Calu3 (cell line): ENCODE measurements at regions not wholly inside any gene's neighbourhood (a gene's known extent, or its start where the extent isn't known, plus 50 kb on each side); places are given as distances from the start of the nearest gene placed in this dataset.

ENCODE experiments used
- BruUV-seq: library from RNA; stranded (reverse); fragments of 400-500 nt; replicated peaks from 2 replicates; lab custom pipeline; 2021; lab: Mats Ljungman, UMichigan
- CTCF ChIA-PET: fragments of 300-600 bp; sonication (Branson Sonifier 250); formaldehyde crosslinking; loops from one replicate; lab custom pipeline; 2022; ENCODE audit warnings: antibody characterized with exemption; lab: Charles Lee
- DNase-seq: peaks from one replicate; pipeline ENCODE4 v3.0.0; 2022
- H3K27ac Mint-ChIP-seq: one replicate; pipeline ENCODE4 v1.8.0; 2022; ENCODE audit warnings: mixed read lengths; ENCODE audit not compliant: unreplicated experiment
- H3K27me3 Mint-ChIP-seq: one replicate; pipeline ENCODE4 v1.8.0; 2022; ENCODE audit warnings: mixed read lengths; ENCODE audit not compliant: unreplicated experiment
- H3K36me3 Mint-ChIP-seq: one replicate; pipeline ENCODE4 v1.8.0; 2022; ENCODE audit warnings: mild to moderate bottlenecking, moderate library complexity, mixed read lengths; ENCODE audit not compliant: insufficient read depth, unreplicated experiment
- H3K4me1 Mint-ChIP-seq: one replicate; pipeline ENCODE4 v1.8.0; 2022; ENCODE audit warnings: mild to moderate bottlenecking, low read depth, mixed read lengths; ENCODE audit not compliant: unreplicated experiment
- H3K4me3 Mint-ChIP-seq: one replicate; pipeline ENCODE4 v1.8.0; 2022; ENCODE audit warnings: mild to moderate bottlenecking, low read depth, moderate library complexity, mixed read lengths; ENCODE audit not compliant: unreplicated experiment
- H3K9me3 Mint-ChIP-seq: one replicate; pipeline ENCODE4 v1.8.0; 2022; ENCODE audit warnings: low read depth, mixed read lengths; ENCODE audit not compliant: unreplicated experiment
- intact Hi-C: fragments of 100-400 bp; cut with micrococcal nuclease; formaldehyde crosslinking; loops from one replicate; pipeline ENCODE4 v1.10.0; 2022; ENCODE audit not compliant: unreplicated experiment
- TF ChIP-seq, protein P1 (sequence below): fragments of 200-600 bp; IDR thresholded peaks from one replicate; pipeline ENCODE4 v1.8.0; 2022; ENCODE audit warnings: antibody characterized with exemption; ENCODE audit not compliant: unreplicated experiment

DNA sequence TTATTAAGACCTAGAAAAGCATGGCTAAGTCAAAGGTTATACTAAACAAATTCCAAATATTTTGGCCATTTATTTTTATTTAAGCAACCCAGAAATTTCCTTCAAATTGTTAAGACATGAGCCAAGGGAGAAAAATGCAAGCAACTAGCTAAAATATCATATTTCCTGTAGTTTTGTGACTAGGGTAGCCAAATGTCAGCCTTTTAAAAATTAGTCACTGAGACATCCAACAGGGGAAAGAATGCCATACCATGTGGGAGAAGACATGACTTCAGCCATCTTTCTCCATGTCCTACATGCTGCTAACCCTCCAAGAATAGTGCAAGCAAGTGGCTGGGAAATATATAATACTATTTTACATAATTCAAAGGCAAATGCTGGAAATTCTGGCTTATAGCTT lies 197.9 kb downstream of the DSEL start:
- no peaks in the 10 kb centered on the region for H3K27me3 Mint-ChIP-seq
- no peak for DNase-seq
- intact Hi-C loops = no loop called here
- H3K4me1 Mint-ChIP-seq = no peaks in the 10 kb centered on the region
- no peaks in the 10 kb centered on the region for H3K9me3 Mint-ChIP-seq
- CTCF ChIA-PET = interaction anchor here (0.7 kb wide), 1 partner anchor 80 kb away, joined by 6 read pairs; no protein-coding TSS in a partner anchor
- H3K27ac Mint-ChIP-seq = no peak overlapping the region
- no TSS peak for BruUV-seq
- H3K36me3 Mint-ChIP-seq = no peaks in the 10 kb centered on the region
- TF ChIP-seq, protein P1, sequence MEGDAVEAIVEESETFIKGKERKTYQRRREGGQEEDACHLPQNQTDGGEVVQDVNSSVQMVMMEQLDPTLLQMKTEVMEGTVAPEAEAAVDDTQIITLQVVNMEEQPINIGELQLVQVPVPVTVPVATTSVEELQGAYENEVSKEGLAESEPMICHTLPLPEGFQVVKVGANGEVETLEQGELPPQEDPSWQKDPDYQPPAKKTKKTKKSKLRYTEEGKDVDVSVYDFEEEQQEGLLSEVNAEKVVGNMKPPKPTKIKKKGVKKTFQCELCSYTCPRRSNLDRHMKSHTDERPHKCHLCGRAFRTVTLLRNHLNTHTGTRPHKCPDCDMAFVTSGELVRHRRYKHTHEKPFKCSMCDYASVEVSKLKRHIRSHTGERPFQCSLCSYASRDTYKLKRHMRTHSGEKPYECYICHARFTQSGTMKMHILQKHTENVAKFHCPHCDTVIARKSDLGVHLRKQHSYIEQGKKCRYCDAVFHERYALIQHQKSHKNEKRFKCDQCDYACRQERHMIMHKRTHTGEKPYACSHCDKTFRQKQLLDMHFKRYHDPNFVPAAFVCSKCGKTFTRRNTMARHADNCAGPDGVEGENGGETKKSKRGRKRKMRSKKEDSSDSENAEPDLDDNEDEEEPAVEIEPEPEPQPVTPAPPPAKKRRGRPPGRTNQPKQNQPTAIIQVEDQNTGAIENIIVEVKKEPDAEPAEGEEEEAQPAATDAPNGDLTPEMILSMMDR = no peak
- no peak overlapping the region for H3K4me3 Mint-ChIP-seq

DNA sequence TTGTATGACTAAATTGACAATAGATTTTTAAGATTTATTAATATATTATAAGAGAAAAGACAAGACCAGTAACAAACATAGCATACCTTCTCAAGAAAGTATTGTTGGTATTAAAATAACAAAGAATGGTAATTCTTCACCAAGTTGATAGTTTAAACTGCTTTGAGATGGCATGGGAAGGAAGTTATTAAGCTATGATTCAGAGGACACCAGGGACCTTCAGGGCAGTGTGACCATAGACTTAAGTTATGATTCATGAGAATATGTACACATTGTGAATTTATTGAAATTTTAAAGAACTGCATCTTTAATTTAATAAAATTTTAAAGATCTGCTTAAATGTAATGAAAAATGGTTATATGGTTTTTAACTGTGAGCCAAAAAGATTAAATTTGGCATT lies 205.7 kb downstream of the DSEL start:
- no peak overlapping the region for H3K27ac Mint-ChIP-seq
- H3K4me1 Mint-ChIP-seq = no peaks in the 10 kb centered on the region
- DNase-seq = no peak
- no peaks in the 10 kb centered on the region for H3K27me3 Mint-ChIP-seq
- no peaks in the 10 kb centered on the region for H3K9me3 Mint-ChIP-seq
- intact Hi-C loops = no loop called here
- no peaks in the 10 kb centered on the region for H3K36me3 Mint-ChIP-seq
- TF ChIP-seq, protein P1 = no peak
- CTCF ChIA-PET = no interaction called here
- no peak overlapping the region for H3K4me3 Mint-ChIP-seq
- BruUV-seq = no TSS peak

DNA sequence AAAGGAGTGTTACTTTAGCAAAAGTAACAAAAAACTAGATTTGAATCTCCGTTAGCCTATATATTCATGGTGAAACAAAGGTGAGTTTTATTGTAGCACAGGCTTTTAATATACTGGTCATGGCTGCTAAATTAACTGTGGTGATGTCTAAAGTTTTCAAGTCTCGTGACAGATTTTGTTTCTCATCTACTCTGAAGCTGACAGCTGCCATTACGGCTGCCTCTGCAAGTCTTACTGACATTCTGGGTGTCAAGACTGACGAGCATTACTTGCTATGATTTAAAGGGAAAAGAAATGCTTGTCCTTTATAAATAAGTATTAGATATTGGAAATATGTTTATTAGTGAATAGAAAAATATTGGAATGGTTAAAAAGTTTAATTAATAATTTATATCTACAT lies 207.7 kb downstream of the DSEL start:
- Mint-ChIP-seq H3K4me3 (no peak overlapping the region), H3K36me3 (no peaks in the 10 kb centered on the region), H3K27ac (no peak overlapping the region), H3K4me1 (no peaks in the 10 kb centered on the region), H3K27me3 (no peaks in the 10 kb centered on the region), H3K9me3 (no peaks in the 10 kb centered on the region)
- TF ChIP-seq, protein P1 = no peak
- CTCF ChIA-PET = no interaction called here
- intact Hi-C loops = no loop called here
- no peak for DNase-seq
- no TSS peak for BruUV-seq

DNA sequence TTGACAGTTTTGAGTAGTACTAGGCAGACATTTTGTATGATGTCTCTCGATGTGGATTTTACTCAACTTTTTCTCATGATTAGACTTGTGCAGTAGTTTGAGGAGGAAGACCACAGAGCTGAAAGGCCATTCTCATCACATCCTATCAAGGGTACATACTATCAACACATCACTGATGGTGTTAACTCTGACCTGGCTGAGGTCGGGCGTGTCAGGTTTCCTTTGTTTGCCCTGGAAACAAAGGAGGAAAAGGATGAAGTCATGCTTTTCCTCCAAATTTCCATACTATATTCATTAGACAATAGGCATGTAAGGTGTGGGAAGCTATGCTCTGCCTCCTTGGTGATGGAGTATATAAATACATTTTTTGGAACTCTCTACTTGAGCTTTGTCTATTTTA lies 211.1 kb downstream of the DSEL start:
- DNase-seq = no peak
- peaks cover 10% of the 10 kb centered on the region for H3K4me1 Mint-ChIP-seq
- BruUV-seq = no TSS peak
- intact Hi-C loops = no loop called here
- CTCF ChIA-PET = no interaction called here
- no peaks in the 10 kb centered on the region for H3K27me3 Mint-ChIP-seq
- H3K36me3 Mint-ChIP-seq = no peaks in the 10 kb centered on the region
- no peaks in the 10 kb centered on the region for H3K9me3 Mint-ChIP-seq
- TF ChIP-seq, protein P1 = no peak
- no peak overlapping the region for H3K4me3 Mint-ChIP-seq
- H3K27ac Mint-ChIP-seq = no peak overlapping the region
